Ovary (tissue), 7 donors: ENCODE measurements at regions not wholly inside any gene's neighbourhood (a gene's known extent, or its start where the extent isn't known, plus 50 kb on each side); places are given as distances from the start of the nearest gene placed in this dataset.

Experiments
- DNase-seq, 5 donors: peaks; one replicate each; pipeline ENCODE4 v3.0.0-alpha.2; 2019 to 2020
- H3K27ac ChIP-seq, 2 donors: fragments of 200-600 bp; one replicate each; pipeline versions ENCODE4 v1.5.1 to v1.8.0; 2019 to 2022
- H3K27me3 ChIP-seq: fragments of 200-600 bp; one replicate; pipeline ENCODE4 v1.8.0; 2022
- H3K36me3 ChIP-seq: fragments of 200-600 bp; sonication (generic); one replicate; pipeline ENCODE4 v1.5.1; 2019
- H3K4me1 ChIP-seq: one replicate; pipeline ENCODE4 v1.8.1; 2013; ENCODE audit warnings: mild to moderate bottlenecking, moderate library complexity; ENCODE audit not compliant: insufficient read depth
- H3K4me3 ChIP-seq: fragments of 200-600 bp; sonication (generic); one replicate; pipeline ENCODE4 v1.5.1; 2017
- H3K9me3 ChIP-seq, 2 donors: fragments of 200-600 bp in 1 of 2; sonication (generic) in 1 of 2; one replicate each; pipeline versions ENCODE4 v1.5.1 to v1.8.1; 2013 to 2019; ENCODE audit warnings: mild to moderate bottlenecking in 1 of 2, moderate library complexity in 1 of 2
- CTCF ChIP-seq, 3 donors: fragments of 450-650 bp in 2 of 3; fragments of 200-600 bp in 1 of 3; IDR thresholded peaks; one replicate each; pipeline versions ENCODE4 v1.5.1 to v1.8.0; 2016 to 2022; ENCODE audit warnings: antibody characterized with exemption in 3 of 3, mild to moderate bottlenecking in 1 of 3
- EP300 ChIP-seq: sonication (generic); formaldehyde crosslinking; IDR thresholded peaks from one replicate; pipeline ENCODE4 v1.6.1; 2017; ENCODE audit warnings: antibody characterized with exemption
- POLR2A ChIP-seq: fragments of 450-650 bp; IDR thresholded peaks from one replicate; pipeline ENCODE4 v1.6.1; 2017; ENCODE audit warnings: antibody characterized with exemption, mild to moderate bottlenecking, moderate library complexity
- WGBS, 3 donors: extraction: QIAGEN DNeasy Blood & Tissue Kit in 1 of 3; methylation state at CpG; one replicate each; pipeline versions ENCODE4 v1.1.5 to v1.1.7; 2013 to 2017; 5-methylcytosine and 5-hydroxymethylcytosine counted together
- intact Hi-C, 4 donors: fragments of 100-400 bp; cut with DNase I; formaldehyde crosslinking; loops; one replicate each; pipeline versions ENCODE4 v1.11.0 to v1.15.1; 2022 to 2023
- donor health status: DM: no; HTN: no; CAD: no; lungs with moderate emphysema.
- donor health status: DM: no; HTN: no; CAD: no.
- donor health status: Bipolar disorder and iron deficiency.
- donor health status: DM: no; HTN: no; CAD: no.
- donor health status: DM: yes; HTN: yes; CAD: no.

GRCh38 chr1:58067082-58067481 lies 479.4 kb downstream of the OMA1 start:
- no peak for TF ChIP-seq CTCF (IDR thresholded peaks at IDR 0.05)
- no peaks in the 10 kb centered on the region for H3K27me3 ChIP-seq
- H3K4me3 ChIP-seq: no peak overlapping the region
- intact Hi-C loops: no loop called here
- no peaks in the 10 kb centered on the region for H3K36me3 ChIP-seq
- no peak overlapping the region for H3K27ac ChIP-seq
- no peaks in the 10 kb centered on the region for H3K4me1 ChIP-seq
- DNase-seq: no peak
- no peaks in the 10 kb centered on the region for H3K9me3 ChIP-seq
- WGBS, 3 donors: 49 to 60% (median 55%) methylated on average over 4 of the region's 4 CpGs

DNA sequence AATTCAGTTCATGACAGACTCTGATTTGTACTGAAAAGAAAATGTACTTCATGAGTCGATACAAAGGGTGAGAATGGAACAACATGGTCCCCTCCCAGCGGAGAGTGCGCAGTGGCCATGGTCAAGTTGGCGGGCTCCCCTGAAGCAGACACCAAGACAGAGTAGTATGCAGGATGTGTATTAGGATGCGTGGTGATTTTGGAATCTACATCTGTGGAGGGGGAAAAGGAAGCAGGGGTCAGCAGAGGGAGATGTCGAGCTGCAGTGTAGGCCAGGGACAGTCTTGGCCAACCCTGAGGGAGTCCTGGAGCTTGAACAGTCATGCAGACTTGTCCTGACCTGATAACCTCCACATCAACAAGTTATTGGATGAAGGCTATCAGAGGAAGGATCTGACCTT lies 481.0 kb downstream of the OMA1 start:
- WGBS, 3 donors: 85 to 88% (median 88%) methylated on average over 6 of the region's 6 CpGs
- Histone ChIP-seq H3K27ac (no peak overlapping the region), H3K27me3 (no peaks in the 10 kb centered on the region), H3K9me3 (no peaks in the 10 kb centered on the region), H3K4me3 (no peak overlapping the region), H3K4me1 (no peaks in the 10 kb centered on the region), H3K36me3 (no peaks in the 10 kb centered on the region)
- TF ChIP-seq EP300 (no peak), POLR2A (no peak)
- intact Hi-C loops: no loop called here
- no peak for DNase-seq

GRCh38 chr1:58064166-58064565 lies 482.4 kb downstream of the OMA1 start:
- Histone ChIP-seq H3K36me3 (no peaks in the 10 kb centered on the region), H3K4me1 (no peaks in the 10 kb centered on the region), H3K4me3 (no peak overlapping the region), H3K27ac (no peak overlapping the region), H3K9me3 (no peaks in the 10 kb centered on the region), H3K27me3 (no peaks in the 10 kb centered on the region)
- intact Hi-C loops: no loop called here
- DNase-seq: no peak
- no peak for TF ChIP-seq EP300
- TF ChIP-seq CTCF (IDR thresholded peaks at IDR 0.05): no peak
- no peak for TF ChIP-seq POLR2A
- WGBS, 3 donors: 78 to 88% (median 82%) methylated on average over 8 of the region's 8 CpGs

DNA sequence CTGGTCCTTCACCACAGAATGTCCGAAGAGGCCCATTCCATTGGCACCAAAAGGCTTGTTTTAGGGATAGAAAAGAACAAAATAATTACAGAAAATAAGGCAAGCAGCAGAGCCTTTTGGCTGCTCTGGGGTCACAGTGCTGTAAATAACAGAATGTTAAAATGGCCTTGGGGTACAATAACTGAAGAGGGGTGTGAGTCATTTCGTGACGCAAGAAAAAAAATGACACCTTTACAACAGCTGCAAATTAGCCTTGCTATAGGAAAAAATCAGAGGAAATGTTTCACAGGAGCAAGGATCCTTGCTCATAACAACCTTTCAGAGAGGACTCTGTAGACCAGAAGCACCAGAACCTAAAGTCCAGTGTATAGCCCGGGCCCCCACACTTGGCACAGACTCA lies 483.4 kb downstream of the OMA1 start:
- 61 to 84% (median 81%) methylated on average over 4 of the region's 4 CpGs for WGBS, 3 donors
- DNase-seq: no peak
- no peaks in the 10 kb centered on the region for H3K36me3 ChIP-seq
- H3K27me3 ChIP-seq: no peaks in the 10 kb centered on the region
- H3K4me1 ChIP-seq: no peaks in the 10 kb centered on the region
- intact Hi-C loops: no loop called here
- no peak overlapping the region for H3K4me3 ChIP-seq
- no peaks in the 10 kb centered on the region for H3K9me3 ChIP-seq
- no peak for TF ChIP-seq CTCF (IDR thresholded peaks at IDR 0.05)
- TF ChIP-seq EP300: no peak
- H3K27ac ChIP-seq: no peak overlapping the region

DNA sequence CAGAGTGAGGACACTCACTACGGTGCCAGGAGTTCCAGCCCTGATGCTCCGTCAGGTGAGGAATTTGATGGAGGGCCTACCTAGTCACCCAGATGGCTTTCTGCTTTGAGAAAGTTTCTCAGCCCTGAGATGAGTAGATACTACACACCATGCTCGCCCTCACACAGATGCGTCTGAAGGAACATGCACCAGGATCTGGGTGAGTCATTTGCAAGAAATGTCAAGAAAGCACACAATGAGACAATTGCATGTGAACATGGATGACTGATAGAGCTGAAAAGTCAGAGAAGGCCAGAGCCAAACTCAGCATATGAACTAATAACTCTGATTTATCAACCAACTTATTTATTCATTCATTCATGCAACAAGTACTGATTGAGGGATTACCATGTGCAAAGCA lies 483.9 kb downstream of the OMA1 start:
- no peaks in the 10 kb centered on the region for H3K4me1 ChIP-seq
- no peak overlapping the region for H3K27ac ChIP-seq
- H3K9me3 ChIP-seq: no peaks in the 10 kb centered on the region
- intact Hi-C loops: no loop called here
- H3K27me3 ChIP-seq: no peaks in the 10 kb centered on the region
- no peaks in the 10 kb centered on the region for H3K36me3 ChIP-seq
- no peak for TF ChIP-seq CTCF (IDR thresholded peaks at IDR 0.05)
- no peak for TF ChIP-seq EP300
- TF ChIP-seq POLR2A: no peak
- DNase-seq: no peak
- H3K4me3 ChIP-seq: no peak overlapping the region
- 90 to 91% (median 91%) methylated on average over 4 of the region's 4 CpGs for WGBS, 3 donors
